Astrocyte of the spinal cord (primary cell): ENCODE measurements at regions not wholly inside any gene's neighbourhood (a gene's known extent, or its start where the extent isn't known, plus 50 kb on each side); places are given as distances from the start of the nearest gene placed in this dataset.
A peak's percentile ranks its signal among the peaks of the same experiment; 100 is the strongest.

ENCODE experiments used
- DNase-seq: peaks from one replicate; pipeline ENCODE4 v3.0.0; 2011; ENCODE audit warnings: low read depth, low spot score
- H3K4me3 ChIP-seq: 2 replicates; pipeline ENCODE4 v1.5.1; 2011; ENCODE audit warnings: low read depth, mild to moderate bottlenecking, low read length, moderate library complexity
- CTCF ChIP-seq: IDR thresholded peaks from 2 replicates; pipeline ENCODE4 v1.5.1; 2012; ENCODE audit warnings: low read depth, mild to moderate bottlenecking, low read length, inconsistent platforms
- in situ Hi-C: cut with HindIII; loops from 2 replicates; pipeline ENCODE4 v1.10.0; 2017; ENCODE audit warnings: low sequenced_read_pairs

GRCh38 chr18:41207706-41208105, 747.3 kb upstream of the PIK3C3 start:
- H3K4me3 ChIP-seq: no peak overlapping the region
- in situ Hi-C loops: no loop called here
- TF ChIP-seq CTCF: no peak
- no peak for DNase-seq

GRCh38 chr18:41206341-41206830, 748.6 kb upstream of the PIK3C3 start:
- DNase-seq: no peak
- no peak for TF ChIP-seq CTCF
- no peak overlapping the region for H3K4me3 ChIP-seq
- in situ Hi-C loops: no loop called here

GRCh38 chr18:41199212-41199611, 755.8 kb upstream of the PIK3C3 start:
- no peak for DNase-seq
- no peak overlapping the region for H3K4me3 ChIP-seq
- in situ Hi-C loops: no loop called here
- no peak for TF ChIP-seq CTCF

- in situ Hi-C loops: no loop called here
- no peak for DNase-seq
- TF ChIP-seq CTCF: no peak
- H3K4me3 ChIP-seq: no peak overlapping the region
Observed at GRCh38 chr18:41197967-41198366, 757.1 kb upstream of the PIK3C3 start.

- TF ChIP-seq CTCF: no peak
- in situ Hi-C loops: no loop called here
- DNase-seq: peak; percentile 42
- H3K4me3 ChIP-seq: no peak overlapping the region
Observed at GRCh38 chr18:41170346-41170745, 784.7 kb upstream of the PIK3C3 start.

GRCh38 chr18:41165625-41166024, 789.4 kb upstream of the PIK3C3 start:
- H3K4me3 ChIP-seq: no peak overlapping the region
- TF ChIP-seq CTCF: no peak
- no peak for DNase-seq
- in situ Hi-C loops: no loop called here

- in situ Hi-C loops: no loop called here
- H3K4me3 ChIP-seq: no peak overlapping the region
- TF ChIP-seq CTCF: no peak
- DNase-seq: no peak
Observed at GRCh38 chr18:41162781-41163180, 792.3 kb upstream of the PIK3C3 start.
